Activated CD4-positive, alpha-beta T cell treated with anti-CD3 and anti-CD28 coated beads for 36 hours (primary cell): ENCODE measurements at regions not wholly inside any gene's neighbourhood (a gene's known extent, or its start where the extent isn't known, plus 50 kb on each side); places are given as distances from the start of the nearest gene placed in this dataset.
"Not testable (repeated sequence)": the region's sequence is repeated elsewhere in the genome, so short reads cannot be mapped to it uniquely, and the experiment has no call there.

Experiments
- ATAC-seq: fragments of 200-7000 bp; cut with Tn5 transposase; one replicate; pipeline ENCODE4 v1.10.0; 2021; ENCODE audit warnings: mild to moderate bottlenecking, moderate library complexity
- CTCF ChIA-PET: fragments of 350-600 bp; sonication (Branson Sonifier 250); formaldehyde crosslinking; loops from one replicate; lab custom pipeline; 2021; ENCODE audit warnings: antibody characterized with exemption; lab: Charles Lee
- POLR2A ChIA-PET: fragments of 350-600 bp; sonication (Branson Sonifier 250); formaldehyde crosslinking; loops from one replicate; lab custom pipeline; 2021; ENCODE audit warnings: antibody characterized with exemption, inconsistent platforms; lab: Charles Lee
- DNase-seq: peaks from one replicate; pipeline ENCODE4 v3.0.0-alpha.2; 2020
- H3K27ac Mint-ChIP-seq: one replicate; pipeline ENCODE4 v1.8.0; 2021; ENCODE audit warnings: mixed read lengths
- H3K27me3 Mint-ChIP-seq: one replicate; pipeline ENCODE4 v1.8.0; 2021; ENCODE audit warnings: mixed read lengths
- H3K36me3 Mint-ChIP-seq: one replicate; pipeline ENCODE4 v1.8.0; 2021; ENCODE audit warnings: low read depth, mixed read lengths
- H3K4me1 Mint-ChIP-seq: one replicate; pipeline ENCODE4 v1.8.0; 2021; ENCODE audit warnings: mixed read lengths
- H3K4me3 Mint-ChIP-seq: one replicate; pipeline ENCODE4 v1.8.0; 2021; ENCODE audit warnings: mild to moderate bottlenecking, moderate library complexity, mixed read lengths
- H3K9me3 Mint-ChIP-seq: one replicate; pipeline ENCODE4 v1.8.0; 2021; ENCODE audit warnings: low read depth, mixed read lengths
- intact Hi-C, 2 experiments: fragments of 100-400 bp; cut with DNase I in 1 of 2; cut with micrococcal nuclease in 1 of 2; formaldehyde crosslinking; loops; one replicate each; pipeline versions ENCODE4 v1.14.2 to v1.15.1; 2022 to 2024; cut with DNase I, micrococcal nuclease

DNA sequence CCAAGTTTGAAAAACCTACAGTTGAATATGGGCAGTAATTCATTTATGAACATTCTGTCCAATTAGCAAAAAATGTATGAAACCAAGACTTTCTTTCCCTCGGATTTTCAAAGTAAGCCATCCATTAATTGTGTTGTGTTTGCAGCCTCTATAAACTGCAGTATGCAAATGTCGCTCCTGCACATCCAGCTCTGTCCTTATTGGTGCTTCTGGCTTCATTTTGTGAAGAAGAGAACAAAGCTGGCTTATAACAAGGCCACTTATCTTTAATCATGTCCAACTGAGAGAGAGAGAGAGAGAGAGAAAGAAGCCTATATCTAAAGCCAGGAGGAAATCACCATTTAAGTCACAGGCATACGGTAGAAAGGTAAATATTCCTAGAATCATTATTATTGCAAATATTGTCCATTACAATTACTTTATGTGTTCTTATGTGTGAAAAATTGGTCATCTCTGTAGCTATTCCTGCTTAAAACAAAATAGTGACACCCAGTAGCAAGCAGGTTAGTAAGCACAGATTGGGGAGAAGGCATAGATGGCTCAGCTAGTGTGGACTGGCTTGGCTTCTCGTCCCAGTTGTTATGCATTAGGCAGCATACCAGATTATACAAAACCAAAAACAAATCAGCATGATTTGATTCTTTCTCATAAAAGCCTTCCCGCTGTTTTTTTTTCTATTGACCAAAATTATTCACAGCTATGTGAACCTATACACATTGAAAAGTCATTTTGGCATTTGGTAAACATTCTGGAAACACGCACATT, 726.4 kb upstream of the SOX11 start:
- no peaks in the 10 kb centered on the region for H3K36me3 Mint-ChIP-seq
- intact Hi-C loops, result no loop called here
- H3K4me1 Mint-ChIP-seq, result no peaks in the 10 kb centered on the region
- ChIA-PET POLR2A (no interaction called here), CTCF (no interaction called here)
- no peak overlapping the region for H3K4me3 Mint-ChIP-seq
- peaks cover 9% of the 10 kb centered on the region for H3K9me3 Mint-ChIP-seq
- DNase-seq (no peak), ATAC-seq (no peak)
- no peak overlapping the region for H3K27ac Mint-ChIP-seq
- H3K27me3 Mint-ChIP-seq, result no peaks in the 10 kb centered on the region

DNA sequence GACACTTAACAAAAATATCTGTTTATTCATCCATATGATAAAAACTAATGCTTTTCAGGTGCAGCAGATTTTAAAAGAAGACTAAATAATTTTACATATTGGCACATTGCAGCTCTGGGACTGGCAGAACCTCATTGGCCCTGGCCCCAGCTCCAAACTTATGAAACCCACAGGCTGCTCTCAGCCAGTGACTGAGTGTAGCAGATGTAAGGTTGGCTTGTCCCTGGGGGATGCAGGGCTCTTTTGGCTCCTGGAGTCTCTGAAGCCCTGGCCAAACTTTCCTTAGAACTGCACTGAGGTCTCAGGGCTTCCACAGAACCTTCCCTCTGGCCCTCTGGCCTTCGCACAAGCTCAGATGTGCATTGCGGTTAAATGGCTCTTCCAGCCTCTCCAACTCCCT, 725.0 kb upstream of the SOX11 start:
- POLR2A ChIA-PET, result no interaction called here
- Mint-ChIP-seq H3K27ac (no peak overlapping the region), H3K4me3 (no peak overlapping the region), H3K27me3 (no peaks in the 10 kb centered on the region), H3K4me1 (no peaks in the 10 kb centered on the region), H3K9me3 (peaks cover 9% of the 10 kb centered on the region), H3K36me3 (no peaks in the 10 kb centered on the region)
- CTCF ChIA-PET, result interaction anchor here (0.6 kb wide), 1 partner anchor 1011 kb away, joined by 3 read pairs; no protein-coding TSS in a partner anchor
- ATAC-seq, result no peak
- DNase-seq, result no peak
- intact Hi-C loops, result no loop called here

DNA sequence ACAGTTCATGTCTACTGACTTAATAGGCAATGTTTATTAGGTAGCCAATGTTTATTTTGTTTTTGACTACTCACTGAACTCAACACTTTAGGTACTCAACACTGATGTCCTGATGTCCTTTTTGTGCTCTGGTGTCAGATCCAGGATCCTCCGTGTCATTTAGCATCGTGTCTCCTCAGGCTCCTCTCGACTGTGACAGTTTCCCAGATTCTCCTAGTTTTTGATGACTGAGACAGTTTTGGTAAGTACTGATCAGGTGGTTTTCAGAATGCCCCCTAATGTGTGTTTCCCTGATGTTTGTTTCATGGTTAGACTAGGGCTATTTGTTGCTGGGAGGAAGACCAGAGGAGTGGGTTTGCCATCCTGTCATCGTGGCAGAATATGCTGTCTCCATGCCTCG, 719.7 kb upstream of the SOX11 start:
- H3K4me1 Mint-ChIP-seq, result no peaks in the 10 kb centered on the region
- no peak for DNase-seq
- no peak overlapping the region for H3K27ac Mint-ChIP-seq
- H3K9me3 Mint-ChIP-seq, result peaks cover 4% of the 10 kb centered on the region
- no peak for ATAC-seq
- intact Hi-C loops, result no loop called here
- ChIA-PET POLR2A (no interaction called here), CTCF (no interaction called here)
- no peak overlapping the region for H3K4me3 Mint-ChIP-seq
- H3K36me3 Mint-ChIP-seq, result no peaks in the 10 kb centered on the region
- no peaks in the 10 kb centered on the region for H3K27me3 Mint-ChIP-seq

DNA sequence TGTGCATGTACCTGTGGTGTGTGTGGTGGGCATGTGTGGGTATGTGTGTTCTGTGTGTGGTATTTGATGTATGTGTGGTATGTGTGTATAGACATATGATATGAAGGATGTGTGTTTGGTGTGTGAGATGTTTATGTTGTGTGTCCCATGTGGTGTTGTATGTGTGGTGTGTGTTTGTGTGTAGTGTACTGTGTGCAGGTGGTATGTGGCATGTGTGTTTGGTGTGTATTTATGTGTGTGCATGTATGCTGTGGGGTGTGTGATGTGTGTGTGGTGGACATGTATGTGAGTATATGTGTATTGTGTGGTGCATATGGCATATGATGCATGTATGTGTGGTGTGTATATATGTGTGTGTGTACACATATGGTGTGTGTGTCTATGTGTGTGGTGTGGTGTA, 718.8 kb upstream of the SOX11 start:
- peaks cover 3% of the 10 kb centered on the region for H3K9me3 Mint-ChIP-seq
- H3K27me3 Mint-ChIP-seq, result no peaks in the 10 kb centered on the region
- H3K27ac Mint-ChIP-seq, result no peak overlapping the region
- POLR2A ChIA-PET, result no interaction called here
- intact Hi-C loops, result no loop called here
- CTCF ChIA-PET, result no interaction called here
- ATAC-seq (no peak), DNase-seq (no peak)
- H3K36me3 Mint-ChIP-seq, result no peaks in the 10 kb centered on the region
- H3K4me1 Mint-ChIP-seq, result no peaks in the 10 kb centered on the region
- H3K4me3 Mint-ChIP-seq, result no peak overlapping the region

DNA sequence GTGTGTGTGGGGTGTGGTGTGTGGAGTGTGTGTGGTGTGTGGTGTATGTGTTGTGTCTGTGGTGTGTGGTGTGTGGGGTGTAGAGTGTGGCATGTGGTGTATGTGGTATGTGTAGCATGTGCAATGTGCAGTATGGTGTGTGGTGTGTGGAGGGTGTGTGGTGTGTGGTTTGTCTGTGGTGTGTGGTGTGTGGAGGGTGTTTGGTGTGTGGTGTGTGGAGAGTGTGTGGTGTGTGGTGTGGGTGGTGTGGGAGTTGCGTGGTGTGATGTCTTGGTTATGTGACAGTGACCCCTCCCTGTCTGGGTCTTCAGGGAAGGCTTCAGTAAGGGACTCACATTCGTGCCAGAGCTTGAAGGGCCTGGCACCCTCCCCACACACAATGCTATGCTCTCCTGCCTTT, 718.2 kb upstream of the SOX11 start:
- Mint-ChIP-seq H3K4me1 (no peaks in the 10 kb centered on the region), H3K27me3 (no peaks in the 10 kb centered on the region), H3K36me3 (no peaks in the 10 kb centered on the region), H3K27ac (no peak overlapping the region), H3K4me3 (no peak overlapping the region), H3K9me3 (peaks cover 3% of the 10 kb centered on the region)
- intact Hi-C loops, result no loop called here
- no peak for ATAC-seq
- DNase-seq, result no peak
- ChIA-PET POLR2A (no interaction called here), CTCF (no interaction called here)

DNA sequence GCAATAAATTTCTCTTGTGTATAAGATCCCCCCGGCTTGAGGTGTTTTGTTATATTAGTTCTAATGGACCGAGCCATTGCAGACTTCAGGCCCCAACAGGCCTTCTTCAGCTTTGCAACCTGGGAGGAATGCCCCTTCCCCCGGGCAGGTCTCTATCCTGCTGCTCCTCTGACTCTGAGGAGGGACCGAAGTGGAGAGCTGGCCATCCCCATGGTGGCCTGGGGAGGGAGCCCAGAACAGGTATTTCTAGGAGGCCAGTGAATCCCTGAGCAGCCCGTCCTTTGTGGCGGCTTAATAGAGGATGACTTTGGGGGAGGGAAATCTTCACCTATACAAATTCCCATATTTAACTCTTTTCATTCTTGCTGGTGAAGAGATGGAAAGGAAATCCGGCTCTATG, 715.8 kb upstream of the SOX11 start:
- H3K4me3 Mint-ChIP-seq, result no peak overlapping the region
- DNase-seq (no peak), ATAC-seq (no peak)
- ChIA-PET CTCF (no interaction called here), POLR2A (no interaction called here)
- no peaks in the 10 kb centered on the region for H3K9me3 Mint-ChIP-seq
- no peaks in the 10 kb centered on the region for H3K4me1 Mint-ChIP-seq
- no peak overlapping the region for H3K27ac Mint-ChIP-seq
- intact Hi-C loops, result no loop called here
- no peaks in the 10 kb centered on the region for H3K27me3 Mint-ChIP-seq
- H3K36me3 Mint-ChIP-seq, result no peaks in the 10 kb centered on the region

DNA sequence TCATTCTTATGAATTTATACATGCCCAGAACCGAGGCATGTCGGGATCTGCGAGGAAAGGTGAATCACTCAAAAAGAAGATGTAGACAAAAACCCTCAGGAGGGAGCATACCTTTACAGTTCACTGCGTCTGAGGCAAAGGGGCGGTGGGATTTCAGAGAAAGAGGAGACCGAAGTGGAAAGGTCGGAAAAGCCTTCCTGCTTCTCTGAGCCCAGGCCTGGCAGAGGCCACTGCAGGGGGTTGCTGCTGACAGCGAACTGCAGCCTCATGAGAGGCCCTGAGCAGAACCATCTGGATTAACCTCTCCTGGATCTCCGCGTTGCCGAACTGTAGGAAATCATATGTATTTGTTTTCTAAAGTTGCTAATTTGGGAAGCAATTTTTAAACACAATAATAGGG, 713.1 kb upstream of the SOX11 start:
- no peaks in the 10 kb centered on the region for H3K36me3 Mint-ChIP-seq
- DNase-seq (no peak), ATAC-seq (no peak)
- ChIA-PET POLR2A (no interaction called here), CTCF (no interaction called here)
- no peaks in the 10 kb centered on the region for H3K9me3 Mint-ChIP-seq
- intact Hi-C loops, result no loop called here
- H3K4me1 Mint-ChIP-seq, result no peaks in the 10 kb centered on the region
- H3K27me3 Mint-ChIP-seq, result no peaks in the 10 kb centered on the region
- no peak overlapping the region for H3K27ac Mint-ChIP-seq
- H3K4me3 Mint-ChIP-seq, result no peak overlapping the region

DNA sequence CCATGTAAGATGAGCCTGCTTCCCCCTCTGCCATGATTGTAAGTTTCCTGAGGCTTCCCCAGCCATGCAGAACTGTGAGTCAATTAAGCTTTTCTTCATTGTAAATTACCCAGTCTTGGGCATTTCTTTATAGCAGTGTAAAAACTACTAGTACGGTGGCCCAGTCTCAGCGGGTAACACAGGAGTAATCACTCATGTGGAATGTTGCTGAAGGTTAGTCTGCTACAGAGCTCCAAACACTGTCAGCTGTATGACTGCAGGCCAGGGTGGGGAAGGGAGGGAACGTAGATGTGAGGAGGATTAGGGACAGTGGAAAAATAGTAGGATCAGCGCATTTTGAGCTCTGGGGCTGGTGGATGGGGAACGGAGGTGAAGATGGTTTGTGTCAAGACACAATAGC, 711.2 kb upstream of the SOX11 start:
- H3K36me3 Mint-ChIP-seq, result no peaks in the 10 kb centered on the region
- ChIA-PET POLR2A (no interaction called here), CTCF (no interaction called here)
- ATAC-seq, result no peak
- no peak overlapping the region for H3K4me3 Mint-ChIP-seq
- no peaks in the 10 kb centered on the region for H3K4me1 Mint-ChIP-seq
- intact Hi-C loops, result no loop called here
- no peak overlapping the region for H3K27ac Mint-ChIP-seq
- no peaks in the 10 kb centered on the region for H3K27me3 Mint-ChIP-seq
- DNase-seq, result no peak
- H3K9me3 Mint-ChIP-seq, result no peaks in the 10 kb centered on the region

DNA sequence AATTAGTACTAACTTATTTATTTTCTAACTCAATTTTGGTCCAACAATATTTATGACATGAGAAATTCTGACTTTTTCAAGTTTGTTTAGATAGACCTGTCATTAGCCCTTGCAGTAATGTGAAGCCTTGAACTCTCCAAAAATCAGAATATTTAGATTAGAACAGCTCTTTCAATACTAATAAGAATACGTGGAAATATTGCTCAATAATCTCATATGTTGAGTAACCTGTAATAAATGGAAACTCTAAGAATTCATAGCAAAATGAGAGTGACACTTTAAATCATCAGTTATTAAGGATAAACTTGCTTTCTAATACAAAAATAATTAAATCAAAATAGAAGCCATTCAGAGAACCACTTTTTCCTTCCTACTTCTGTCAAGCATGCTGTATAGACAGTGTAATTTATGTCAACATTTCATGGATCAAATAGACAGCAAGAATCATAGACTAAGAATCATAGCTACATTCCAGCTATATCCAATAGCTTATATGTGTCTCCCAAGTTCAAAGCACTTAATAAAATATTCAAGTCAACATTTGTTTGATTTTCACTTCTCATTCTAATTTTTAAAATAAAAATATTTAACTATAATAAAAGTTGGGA, 710.3 kb upstream of the SOX11 start:
- CTCF ChIA-PET, result no interaction called here
- no peaks in the 10 kb centered on the region for H3K36me3 Mint-ChIP-seq
- POLR2A ChIA-PET, result no interaction called here

DNA sequence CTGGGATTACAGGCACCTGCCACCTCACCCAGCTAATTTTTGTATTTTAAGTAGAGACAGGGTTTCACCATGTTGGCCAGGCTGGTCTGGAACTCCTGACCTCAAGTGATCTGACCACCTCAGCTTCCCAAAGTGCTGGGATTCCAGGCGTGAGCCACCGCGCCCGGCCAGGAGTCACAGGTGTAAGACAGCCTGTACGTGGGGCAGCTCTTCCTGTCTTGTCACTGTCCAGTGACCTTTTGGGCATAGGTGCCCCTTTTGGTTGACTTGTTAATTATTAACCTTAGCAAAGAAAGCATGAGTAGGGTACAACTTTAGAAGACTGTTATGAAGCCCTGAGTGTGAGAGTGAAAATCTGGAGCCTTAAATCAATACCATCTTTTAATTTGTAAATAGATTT, 703.7 kb upstream of the SOX11 start:
- H3K4me3 Mint-ChIP-seq, H3K27ac Mint-ChIP-seq, CTCF ChIA-PET, DNase-seq, intact Hi-C loops, POLR2A ChIA-PET, H3K27me3 Mint-ChIP-seq, H3K4me1 Mint-ChIP-seq, H3K9me3 Mint-ChIP-seq, ATAC-seq, H3K36me3 Mint-ChIP-seq: not testable (repeated sequence)

More for the DNA sequence above, 710.3 kb upstream of the SOX11 start:
- H3K4me3 Mint-ChIP-seq, result no peak overlapping the region
- no peak for ATAC-seq
- intact Hi-C loops, result no loop called here
- no peak for DNase-seq
- H3K27me3 Mint-ChIP-seq, result no peaks in the 10 kb centered on the region
- H3K27ac Mint-ChIP-seq, result no peak overlapping the region
- no peaks in the 10 kb centered on the region for H3K9me3 Mint-ChIP-seq
- H3K4me1 Mint-ChIP-seq, result no peaks in the 10 kb centered on the region

DNA sequence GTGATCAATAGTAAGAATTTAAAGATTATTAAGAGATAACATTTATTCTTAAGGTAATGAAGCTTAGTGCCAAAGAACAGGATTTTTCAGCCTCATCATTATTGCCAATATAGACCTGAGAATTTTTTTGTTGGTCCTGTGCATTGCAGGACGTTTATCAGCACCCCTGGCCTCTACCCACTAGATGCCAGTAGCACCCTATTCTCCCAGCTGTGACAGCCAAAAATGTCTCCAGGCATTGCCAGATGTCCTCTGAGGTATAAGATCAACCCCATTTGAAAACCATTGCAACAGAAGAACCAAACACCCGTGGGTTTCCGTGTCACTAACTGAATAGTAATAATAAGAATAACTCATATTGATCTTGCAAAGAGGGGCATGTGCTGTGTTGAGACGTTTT, 700.0 kb upstream of the SOX11 start:
- intact Hi-C loops, result no loop called here
- Mint-ChIP-seq H3K9me3 (no peaks in the 10 kb centered on the region), H3K27ac (no peak overlapping the region), H3K36me3 (no peaks in the 10 kb centered on the region), H3K4me3 (no peak overlapping the region), H3K4me1 (no peaks in the 10 kb centered on the region), H3K27me3 (peaks cover 2% of the 10 kb centered on the region)
- CTCF ChIA-PET, result no interaction called here
- POLR2A ChIA-PET, result no interaction called here
- ATAC-seq (no peak), DNase-seq (no peak)

DNA sequence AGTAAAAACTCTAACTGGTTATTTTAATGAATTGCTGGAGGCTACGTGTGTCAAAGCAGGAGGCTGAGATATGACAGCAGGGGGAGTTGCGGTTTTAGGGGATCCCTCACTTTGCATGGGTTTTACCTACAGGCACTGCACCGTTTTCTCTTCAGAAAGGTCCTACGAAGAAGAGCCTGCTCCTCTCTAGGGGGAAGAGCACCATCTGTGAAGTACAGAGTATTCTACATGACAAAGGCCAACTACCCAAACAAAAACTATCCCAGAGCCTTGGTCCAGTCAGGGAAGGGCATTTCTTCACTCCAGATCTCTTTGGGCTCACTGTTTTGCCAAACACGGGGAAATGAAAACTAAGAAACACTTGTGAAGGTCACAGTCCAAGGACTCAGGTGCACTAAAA, 696.7 kb upstream of the SOX11 start:
- CTCF ChIA-PET, result no interaction called here
- ATAC-seq, result no peak
- H3K4me3 Mint-ChIP-seq, result no peak overlapping the region
- DNase-seq, result no peak
- no peak overlapping the region for H3K27ac Mint-ChIP-seq
- peaks cover 5% of the 10 kb centered on the region for H3K9me3 Mint-ChIP-seq
- intact Hi-C loops, result no loop called here
- H3K4me1 Mint-ChIP-seq, result no peaks in the 10 kb centered on the region
- H3K36me3 Mint-ChIP-seq, result no peaks in the 10 kb centered on the region
- POLR2A ChIA-PET, result no interaction called here
- H3K27me3 Mint-ChIP-seq, result peaks cover 2% of the 10 kb centered on the region
